H9 (cell line): ENCODE measurements at regions not wholly inside any gene's neighbourhood (a gene's known extent, or its start where the extent isn't known, plus 50 kb on each side); places are given as distances from the start of the nearest gene placed in this dataset.

Experiments
- DNase-seq: peaks from one replicate; pipeline ENCODE4 v3.0.0-alpha.2; 2017
- H2AFZ ChIP-seq: one replicate; pipeline ENCODE4 v1.6.1; 2013; ENCODE audit warnings: mild to moderate bottlenecking, low read length, control low read depth, moderate library complexity
- H2AK5ac ChIP-seq: 2 replicates; pipeline ENCODE4 v1.6.1; 2013; ENCODE audit warnings: low read length, control low read depth, mixed read lengths; ENCODE audit not compliant: insufficient read length
- H2BK120ac ChIP-seq: one replicate; pipeline ENCODE4 v1.6.1; 2013; ENCODE audit warnings: low read depth, mild to moderate bottlenecking, low read length, control low read depth, inconsistent platforms; ENCODE audit not compliant: poor library complexity, severe bottlenecking
- H2BK12ac ChIP-seq: 2 replicates; pipeline ENCODE4 v1.6.1; 2013; ENCODE audit warnings: low read length, control low read depth, mixed read lengths, low read depth; ENCODE audit not compliant: insufficient read length
- H2BK15ac ChIP-seq: 2 replicates; pipeline ENCODE4 v1.6.1; 2013; ENCODE audit warnings: low read depth, low read length, control low read depth
- H2BK20ac ChIP-seq: one replicate; pipeline ENCODE4 v1.6.1; 2013; ENCODE audit warnings: low read depth, mild to moderate bottlenecking, low read length, control low read depth, inconsistent platforms; ENCODE audit not compliant: poor library complexity, severe bottlenecking
- H2BK5ac ChIP-seq: 2 replicates; pipeline ENCODE4 v1.6.1; 2013; ENCODE audit warnings: low read length, control low read depth, mixed read lengths; ENCODE audit not compliant: insufficient read length
- H3K14ac ChIP-seq: 2 replicates; pipeline ENCODE4 v1.6.1; 2013; ENCODE audit warnings: low read length, control low read depth; ENCODE audit not compliant: insufficient read depth
- H3K18ac ChIP-seq: 2 replicates; pipeline ENCODE4 v1.6.1; 2013; ENCODE audit warnings: low read depth, mild to moderate bottlenecking, mixed read lengths, low read length, control low read depth; ENCODE audit not compliant: insufficient read length
- H3K23ac ChIP-seq: 2 replicates; pipeline ENCODE4 v1.6.1; 2013; ENCODE audit warnings: low read length, control low read depth, mixed read lengths, low read depth; ENCODE audit not compliant: insufficient read length
- H3K23me2 ChIP-seq: 2 replicates; pipeline ENCODE4 v1.6.1; 2013; ENCODE audit warnings: low read depth, mild to moderate bottlenecking, mixed read lengths, low read length, control low read depth; ENCODE audit not compliant: insufficient read length, poor library complexity, severe bottlenecking
- H3K27ac ChIP-seq: 2 replicates; pipeline ENCODE4 v1.5.1; 2013; ENCODE audit warnings: low read length, control low read depth, mixed read lengths, low read depth; ENCODE audit not compliant: insufficient read length
- H3K27me3 ChIP-seq: 2 replicates; pipeline ENCODE4 v1.6.1; 2013; ENCODE audit warnings: low read length, control low read depth, inconsistent platforms; ENCODE audit not compliant: insufficient read depth
- H3K4ac ChIP-seq: 2 replicates; pipeline ENCODE4 v1.6.1; 2013; ENCODE audit warnings: low read depth, mild to moderate bottlenecking, control low read depth, inconsistent platforms, low read length, moderate library complexity
- H3K4me1 ChIP-seq: 2 replicates; pipeline ENCODE4 v1.6.1; 2013; ENCODE audit warnings: low read length, control low read depth, inconsistent platforms; ENCODE audit not compliant: insufficient read depth
- H3K4me2 ChIP-seq: 2 replicates; pipeline ENCODE4 v1.6.1; 2013; ENCODE audit warnings: low read length, control low read depth, mixed read lengths; ENCODE audit not compliant: insufficient read length, insufficient read depth
- H3K56ac ChIP-seq: 2 replicates; pipeline ENCODE4 v1.6.1; 2013; ENCODE audit warnings: low read depth, mild to moderate bottlenecking, mixed read lengths, low read length, control low read depth; ENCODE audit not compliant: insufficient read length
- H3K79me1 ChIP-seq: 2 replicates; pipeline ENCODE4 v1.6.1; 2013; ENCODE audit warnings: low read depth, mild to moderate bottlenecking, moderate library complexity, low read length, control low read depth, inconsistent platforms; ENCODE audit not compliant: insufficient read depth, poor library complexity, severe bottlenecking
- H3K79me2 ChIP-seq: 2 replicates; pipeline ENCODE4 v1.6.1; 2013; ENCODE audit warnings: low read length, control low read depth, inconsistent platforms; ENCODE audit not compliant: insufficient read depth
- H3K9ac ChIP-seq: 2 replicates; pipeline ENCODE4 v1.6.1; 2013; ENCODE audit warnings: low read length, control low read depth, mixed read lengths; ENCODE audit not compliant: insufficient read length; ENCODE audit errors: extremely low read depth
- H3K9me3 ChIP-seq: one replicate; pipeline ENCODE4 v1.6.1; 2013; ENCODE audit warnings: low read depth, low read length, inconsistent platforms; ENCODE audit not compliant: control insufficient read depth
- H3T11ph ChIP-seq: one replicate; pipeline ENCODE4 v1.6.1; 2013; ENCODE audit warnings: mild to moderate bottlenecking, low read length, control low read depth, inconsistent platforms
- H4K20me1 ChIP-seq: one replicate; pipeline ENCODE4 v1.6.1; 2013; ENCODE audit not compliant: control insufficient read depth, insufficient read length, insufficient read depth
- H4K5ac ChIP-seq: 2 replicates; pipeline ENCODE4 v1.6.1; 2013; ENCODE audit warnings: low read depth, mild to moderate bottlenecking, mixed read lengths, low read length, control low read depth; ENCODE audit not compliant: insufficient read length
- H4K8ac ChIP-seq: replicated peaks from 2 replicates; pipeline ENCODE4 v1.6.1; 2013; ENCODE audit warnings: low read length, control low read depth, mixed read lengths, low read depth; ENCODE audit not compliant: insufficient read length
- H4K91ac ChIP-seq: 2 replicates; pipeline ENCODE4 v1.6.1; 2013; ENCODE audit warnings: low read depth, mild to moderate bottlenecking, moderate library complexity, mixed read lengths, low read length, control low read depth; ENCODE audit not compliant: insufficient read length
- H3K27ac Mint-ChIP-seq, 3 experiments: 2 replicates in 2 of 3; 3 replicates in 1 of 3; pipeline ENCODE4 v1.8.0; 2020 to 2021; ENCODE audit warnings: mixed read lengths in 3 of 3, mild to moderate bottlenecking in 1 of 3, moderate library complexity in 1 of 3
- H3K27me3 Mint-ChIP-seq: 2 replicates; pipeline ENCODE4 v1.8.0; 2021; ENCODE audit warnings: low read depth, mild to moderate bottlenecking, moderate library complexity, mixed read lengths
- H3K36me3 Mint-ChIP-seq, 3 experiments: 2 replicates in 2 of 3; 3 replicates in 1 of 3; pipeline ENCODE4 v1.8.0; 2020 to 2021; ENCODE audit warnings: low read depth in 3 of 3, mixed read lengths in 3 of 3; ENCODE audit not compliant: insufficient read depth in 1 of 3
- H3K4me1 Mint-ChIP-seq, 2 experiments: 2 replicates each; pipeline ENCODE4 v1.8.0; 2020; ENCODE audit warnings: mixed read lengths in 2 of 2
- H3K4me3 Mint-ChIP-seq, 2 experiments: 2 replicates in 1 of 2; 3 replicates in 1 of 2; pipeline ENCODE4 v1.8.0; 2020 to 2021; ENCODE audit warnings: mild to moderate bottlenecking in 2 of 2, mixed read lengths in 2 of 2, moderate library complexity in 1 of 2
- H3K9me3 Mint-ChIP-seq, 2 experiments: 2 replicates in 1 of 2; 3 replicates in 1 of 2; pipeline ENCODE4 v1.8.0; 2020; ENCODE audit warnings: mild to moderate bottlenecking in 2 of 2, mixed read lengths in 2 of 2, moderate library complexity in 1 of 2
- CTCF ChIP-seq: fragments of 200-600 bp; sonication (generic); conservative IDR thresholded peaks from 3 replicates; pipeline ENCODE4 v1.8.0; 2021; ENCODE audit warnings: antibody characterized with exemption, mild to moderate bottlenecking
- WGBS: extraction: QIAGEN DNeasy Blood & Tissue Kit; methylation state at CpG from one replicate; pipeline ENCODE4 v1.1.7; 2013; ENCODE audit warnings: missing lambda C conversion rate, low lambda C conversion rate, mixed read lengths; ENCODE audit not compliant: insufficient read length; ENCODE audit errors: extremely low coverage; 5-methylcytosine and 5-hydroxymethylcytosine counted together

DNA sequence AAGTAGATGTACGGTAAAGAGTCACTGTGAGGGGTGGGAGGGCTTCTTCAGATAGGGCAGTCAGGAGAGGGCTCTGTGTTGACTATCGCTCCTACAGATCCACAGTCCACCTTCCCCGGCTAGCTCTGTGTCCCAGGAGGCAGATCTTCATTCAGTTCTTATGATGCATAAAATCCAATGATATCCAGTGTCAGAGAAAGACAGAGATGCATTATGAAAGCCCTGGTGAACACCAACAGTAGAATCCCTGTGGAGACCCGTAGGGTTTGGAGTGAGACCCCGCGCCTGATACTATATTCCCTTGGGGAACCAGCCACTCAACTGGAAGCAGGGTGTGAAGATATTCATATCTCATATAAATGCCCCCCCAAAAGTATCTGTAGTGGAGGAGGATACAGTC, 119.8 kb upstream of the SLCO3A1 start:
- H3K56ac ChIP-seq, result no peak overlapping the region
- Mint-ChIP-seq H3K27ac (no peak overlapping the region), H3K36me3 (no peaks in the 10 kb centered on the region), H3K4me1 (peaks cover 0 to 7% of the 10 kb centered on the region in 2 experiments; a peak in 2 of 4 replicates), H3K27me3 (peaks cover 3% of the 10 kb centered on the region), H3K9me3 (peaks cover 0 to 2% of the 10 kb centered on the region in 2 experiments; a peak in 1 of 5 replicates), H3K4me3 (no peak overlapping the region)
- H2BK12ac ChIP-seq, result no peak overlapping the region
- no peak overlapping the region for H3K4me2 ChIP-seq
- H2AK5ac ChIP-seq, result no peak overlapping the region
- no peak for TF ChIP-seq CTCF
- H3K27me3 ChIP-seq, result no peaks in the 10 kb centered on the region
- H3K23me2 ChIP-seq, result no peaks in the 10 kb centered on the region
- no peak overlapping the region for H2BK5ac ChIP-seq
- no peak overlapping the region for H3K4ac ChIP-seq
- H3K4me1 ChIP-seq, result no peaks in the 10 kb centered on the region
- H3K18ac ChIP-seq, result no peak overlapping the region
- H3T11ph ChIP-seq, result no peak overlapping the region
- no peaks in the 10 kb centered on the region for H4K20me1 ChIP-seq
- no peak for DNase-seq
- no peak overlapping the region for H3K23ac ChIP-seq
- no peak overlapping the region for H3K14ac ChIP-seq
- no peak overlapping the region for H2BK15ac ChIP-seq
- H3K79me2 ChIP-seq, result no peaks in the 10 kb centered on the region
- no peak overlapping the region for H4K8ac ChIP-seq
- no peak overlapping the region for H3K9ac ChIP-seq
- H2BK20ac ChIP-seq, result no peak overlapping the region
- no peak overlapping the region for H2AFZ ChIP-seq
- no peak overlapping the region for H4K91ac ChIP-seq
- no peak overlapping the region for H3K27ac ChIP-seq
- no peaks in the 10 kb centered on the region for H3K9me3 ChIP-seq
- no peaks in the 10 kb centered on the region for H3K79me1 ChIP-seq
- WGBS, result no CpG with 5 or more reads among the region's 6 CpGs
- no peak overlapping the region for H4K5ac ChIP-seq
- H2BK120ac ChIP-seq, result no peak overlapping the region
